ENCODE measurements at regions not wholly inside any gene's neighbourhood (a gene's known extent, or its start where the extent isn't known, plus 50 kb on each side); places are given as distances from the start of the nearest gene placed in this dataset.

GRCh38 chr4:61041527-61041926 is 158.6 kb upstream of the ADGRL3 start:
- Histone ChIP-seq H3K9ac (ENCODE audit: low read length) (no peak overlapping the region), H3K27me3 (ENCODE audit: insufficient read depth, low read length) (no peaks in the 10 kb centered on the region), H3K4me2 (ENCODE audit: low read length) (no peak overlapping the region), H3K4me3 (ENCODE audit: insufficient read depth, low read depth, low read length) (no peak overlapping the region), H2AFZ (ENCODE audit: low read depth, low read length) (no peak overlapping the region), H3K27ac (ENCODE audit: low read depth, low read length) (no peak overlapping the region), H3K4me1 (ENCODE audit: insufficient read depth, low read length) (no peaks in the 10 kb centered on the region), H4K20me1 (ENCODE audit: insufficient read depth, low read length) (no peaks in the 10 kb centered on the region), H3K79me2 (ENCODE audit: insufficient read depth, low read length) (no peaks in the 10 kb centered on the region), H3K9me3 (ENCODE audit: insufficient read depth, low read depth, low read length) (no peaks in the 10 kb centered on the region), H3K36me3 (ENCODE audit: insufficient read depth, low read length) (no peaks in the 10 kb centered on the region)
- no peak for FAIRE-seq
- no peak for TF ChIP-seq EZH2 (IDR thresholded peaks at IDR 0.05; ENCODE audit: insufficient read depth, low read length)
- TF ChIP-seq, protein P1, sequence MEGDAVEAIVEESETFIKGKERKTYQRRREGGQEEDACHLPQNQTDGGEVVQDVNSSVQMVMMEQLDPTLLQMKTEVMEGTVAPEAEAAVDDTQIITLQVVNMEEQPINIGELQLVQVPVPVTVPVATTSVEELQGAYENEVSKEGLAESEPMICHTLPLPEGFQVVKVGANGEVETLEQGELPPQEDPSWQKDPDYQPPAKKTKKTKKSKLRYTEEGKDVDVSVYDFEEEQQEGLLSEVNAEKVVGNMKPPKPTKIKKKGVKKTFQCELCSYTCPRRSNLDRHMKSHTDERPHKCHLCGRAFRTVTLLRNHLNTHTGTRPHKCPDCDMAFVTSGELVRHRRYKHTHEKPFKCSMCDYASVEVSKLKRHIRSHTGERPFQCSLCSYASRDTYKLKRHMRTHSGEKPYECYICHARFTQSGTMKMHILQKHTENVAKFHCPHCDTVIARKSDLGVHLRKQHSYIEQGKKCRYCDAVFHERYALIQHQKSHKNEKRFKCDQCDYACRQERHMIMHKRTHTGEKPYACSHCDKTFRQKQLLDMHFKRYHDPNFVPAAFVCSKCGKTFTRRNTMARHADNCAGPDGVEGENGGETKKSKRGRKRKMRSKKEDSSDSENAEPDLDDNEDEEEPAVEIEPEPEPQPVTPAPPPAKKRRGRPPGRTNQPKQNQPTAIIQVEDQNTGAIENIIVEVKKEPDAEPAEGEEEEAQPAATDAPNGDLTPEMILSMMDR (IDR thresholded peaks at IDR 0.05; ENCODE audit: insufficient read depth, low read depth, low read length) = no peak
- H3K4me3 Mint-ChIP-seq (ENCODE audit: unreplicated experiment) = no peak overlapping the region
- no peak overlapping the region for H3K27ac Mint-ChIP-seq (ENCODE audit: unreplicated experiment)
- H3K9me3 Mint-ChIP-seq (ENCODE audit: unreplicated experiment) = peaks cover 4% of the 10 kb centered on the region
- H3K27me3 Mint-ChIP-seq (ENCODE audit: low read depth, unreplicated experiment) = no peaks in the 10 kb centered on the region
- H3K4me1 Mint-ChIP-seq (ENCODE audit: low read depth, unreplicated experiment) = no peaks in the 10 kb centered on the region
- DNase-seq (ENCODE audit: low read depth) = no peak
- H3K36me3 Mint-ChIP-seq (ENCODE audit: low read depth, unreplicated experiment) = no peaks in the 10 kb centered on the region

GRCh38 chr4:61044837-61045236 is 155.3 kb upstream of the ADGRL3 start:
- H3K27me3 Mint-ChIP-seq (ENCODE audit: low read depth, unreplicated experiment) = no peaks in the 10 kb centered on the region

GRCh38 chr4:61049018-61049417 is 151.1 kb upstream of the ADGRL3 start:
- peaks cover 1% of the 10 kb centered on the region for H3K9me3 Mint-ChIP-seq (ENCODE audit: unreplicated experiment)
- H3K36me3 Mint-ChIP-seq (ENCODE audit: low read depth, unreplicated experiment) = no peaks in the 10 kb centered on the region
- FAIRE-seq = no peak
- Histone ChIP-seq H4K20me1 (ENCODE audit: insufficient read depth, low read length) (no peaks in the 10 kb centered on the region), H3K79me2 (ENCODE audit: insufficient read depth, low read length) (no peaks in the 10 kb centered on the region), H3K9ac (ENCODE audit: low read length) (no peak overlapping the region), H2AFZ (ENCODE audit: low read depth, low read length) (no peak overlapping the region), H3K27ac (ENCODE audit: low read depth, low read length) (no peak overlapping the region), H3K4me3 (ENCODE audit: insufficient read depth, low read depth, low read length) (no peak overlapping the region), H3K9me3 (ENCODE audit: insufficient read depth, low read depth, low read length) (no peaks in the 10 kb centered on the region), H3K4me1 (ENCODE audit: insufficient read depth, low read length) (no peaks in the 10 kb centered on the region), H3K4me2 (ENCODE audit: low read length) (no peak overlapping the region), H3K27me3 (ENCODE audit: insufficient read depth, low read length) (no peaks in the 10 kb centered on the region), H3K36me3 (ENCODE audit: insufficient read depth, low read length) (no peaks in the 10 kb centered on the region)
- no peak for TF ChIP-seq EZH2 (IDR thresholded peaks at IDR 0.05; ENCODE audit: insufficient read depth, low read length)
- TF ChIP-seq, protein P1 (IDR thresholded peaks at IDR 0.05; ENCODE audit: insufficient read depth, low read depth, low read length) = no peak
- H3K27me3 Mint-ChIP-seq (ENCODE audit: low read depth, unreplicated experiment) = peaks cover 5% of the 10 kb centered on the region
- no peak for DNase-seq (ENCODE audit: low read depth)
- H3K4me3 Mint-ChIP-seq (ENCODE audit: unreplicated experiment) = no peak overlapping the region
- H3K27ac Mint-ChIP-seq (ENCODE audit: unreplicated experiment) = no peak overlapping the region
- no peaks in the 10 kb centered on the region for H3K4me1 Mint-ChIP-seq (ENCODE audit: low read depth, unreplicated experiment)

More at GRCh38 chr4:61044837-61045236, 155.3 kb upstream of the ADGRL3 start:
- Histone ChIP-seq H3K4me1 (ENCODE audit: insufficient read depth, low read length) (no peaks in the 10 kb centered on the region), H3K27ac (ENCODE audit: low read depth, low read length) (no peak overlapping the region), H3K4me2 (ENCODE audit: low read length) (no peak overlapping the region), H2AFZ (ENCODE audit: low read depth, low read length) (no peak overlapping the region), H3K36me3 (ENCODE audit: insufficient read depth, low read length) (no peaks in the 10 kb centered on the region), H3K79me2 (ENCODE audit: insufficient read depth, low read length) (no peaks in the 10 kb centered on the region), H3K9me3 (ENCODE audit: insufficient read depth, low read depth, low read length) (no peaks in the 10 kb centered on the region), H3K4me3 (ENCODE audit: insufficient read depth, low read depth, low read length) (no peak overlapping the region), H3K9ac (ENCODE audit: low read length) (no peak overlapping the region), H4K20me1 (ENCODE audit: insufficient read depth, low read length) (no peaks in the 10 kb centered on the region), H3K27me3 (ENCODE audit: insufficient read depth, low read length) (no peaks in the 10 kb centered on the region)
- TF ChIP-seq EZH2 (IDR thresholded peaks at IDR 0.05; ENCODE audit: insufficient read depth, low read length) = no peak
- TF ChIP-seq, protein P1 (IDR thresholded peaks at IDR 0.05; ENCODE audit: insufficient read depth, low read depth, low read length) = no peak
- Mint-ChIP-seq H3K36me3 (ENCODE audit: low read depth, unreplicated experiment) (no peaks in the 10 kb centered on the region), H3K4me3 (ENCODE audit: unreplicated experiment) (no peak overlapping the region), H3K4me1 (ENCODE audit: low read depth, unreplicated experiment) (no peaks in the 10 kb centered on the region), H3K27ac (ENCODE audit: unreplicated experiment) (no peak overlapping the region), H3K9me3 (ENCODE audit: unreplicated experiment) (peaks cover 1% of the 10 kb centered on the region)
- DNase-seq (ENCODE audit: low read depth) (no peak), FAIRE-seq (no peak)

Data from astrocyte (in vitro differentiated cells and primary cell).